ENCODE measurements at regions not wholly inside any gene's neighbourhood (a gene's known extent, or its start where the extent isn't known, plus 50 kb on each side); places are given as distances from the start of the nearest gene placed in this dataset.

DNA sequence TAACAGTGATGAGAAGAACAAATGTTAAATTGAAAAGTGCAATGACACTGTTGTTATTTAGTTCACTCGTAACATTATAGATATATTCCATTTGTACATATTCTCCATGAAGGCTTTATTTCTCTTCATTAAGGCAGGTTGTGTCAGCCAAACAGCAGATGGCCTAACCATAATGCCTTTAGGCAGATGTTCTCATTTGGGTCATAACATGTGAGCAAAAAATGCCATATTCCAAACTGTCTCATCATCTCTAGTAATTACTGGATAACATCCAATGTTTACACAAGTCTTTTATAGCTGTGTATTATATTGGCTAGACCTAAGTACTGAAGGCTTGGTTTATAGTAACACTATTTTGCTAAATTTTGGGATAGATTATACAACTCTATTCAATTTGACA lies 87.2 kb upstream of the CHODL start:
- TF ChIP-seq, protein P1, sequence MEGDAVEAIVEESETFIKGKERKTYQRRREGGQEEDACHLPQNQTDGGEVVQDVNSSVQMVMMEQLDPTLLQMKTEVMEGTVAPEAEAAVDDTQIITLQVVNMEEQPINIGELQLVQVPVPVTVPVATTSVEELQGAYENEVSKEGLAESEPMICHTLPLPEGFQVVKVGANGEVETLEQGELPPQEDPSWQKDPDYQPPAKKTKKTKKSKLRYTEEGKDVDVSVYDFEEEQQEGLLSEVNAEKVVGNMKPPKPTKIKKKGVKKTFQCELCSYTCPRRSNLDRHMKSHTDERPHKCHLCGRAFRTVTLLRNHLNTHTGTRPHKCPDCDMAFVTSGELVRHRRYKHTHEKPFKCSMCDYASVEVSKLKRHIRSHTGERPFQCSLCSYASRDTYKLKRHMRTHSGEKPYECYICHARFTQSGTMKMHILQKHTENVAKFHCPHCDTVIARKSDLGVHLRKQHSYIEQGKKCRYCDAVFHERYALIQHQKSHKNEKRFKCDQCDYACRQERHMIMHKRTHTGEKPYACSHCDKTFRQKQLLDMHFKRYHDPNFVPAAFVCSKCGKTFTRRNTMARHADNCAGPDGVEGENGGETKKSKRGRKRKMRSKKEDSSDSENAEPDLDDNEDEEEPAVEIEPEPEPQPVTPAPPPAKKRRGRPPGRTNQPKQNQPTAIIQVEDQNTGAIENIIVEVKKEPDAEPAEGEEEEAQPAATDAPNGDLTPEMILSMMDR (IDR thresholded peaks at IDR 0.05; ENCODE audit: low read depth, low read length) = no peak
- no peak for TF ChIP-seq MYC (IDR thresholded peaks at IDR 0.05; ENCODE audit: low read depth, low read length)
